Fibroblast of lung (primary cell): ENCODE measurements at regions not wholly inside any gene's neighbourhood (a gene's known extent, or its start where the extent isn't known, plus 50 kb on each side); places are given as distances from the start of the nearest gene placed in this dataset.

Experiments used
- DNase-seq, 2 donors: peaks; one replicate each; pipeline versions ENCODE4 v3.0.0 to v3.0.0-alpha.2; 2010; ENCODE audit warnings: low read depth in 2 of 2
- H2AFZ ChIP-seq: 2 replicates; pipeline ENCODE4 v1.5.1; 2012; ENCODE audit warnings: low read length, control low read depth, inconsistent platforms
- H3K27ac ChIP-seq: 2 replicates; pipeline ENCODE4 v1.5.1; 2011; ENCODE audit warnings: low read length, control low read depth; ENCODE audit not compliant: insufficient read depth
- H3K27me3 ChIP-seq: 2 replicates; pipeline ENCODE4 v1.5.1; 2011; ENCODE audit warnings: mild to moderate bottlenecking, low read length; ENCODE audit not compliant: control insufficient read depth, insufficient read depth
- H3K36me3 ChIP-seq: 2 replicates; pipeline ENCODE4 v1.5.1; 2011; ENCODE audit warnings: low read length; ENCODE audit not compliant: control insufficient read depth, insufficient read depth
- H3K4me1 ChIP-seq: 2 replicates; pipeline ENCODE4 v1.5.1; 2011; ENCODE audit warnings: low read length; ENCODE audit not compliant: control insufficient read depth, insufficient read depth; ENCODE audit errors: extremely low read depth
- H3K4me2 ChIP-seq: 2 replicates; pipeline ENCODE4 v1.5.1; 2011; ENCODE audit warnings: low read length, control low read depth; ENCODE audit not compliant: insufficient read depth; ENCODE audit errors: extremely low read depth
- H3K4me3 ChIP-seq, 4 experiments: fragments of 200-600 bp in 1 of 4; sonication (generic) in 1 of 4; replicated peaks in 1 of 4; 2 replicates each; pipeline ENCODE4 v1.5.1; 2011 to 2016; ENCODE audit warnings: low read length in 4 of 4, low read depth in 3 of 4, mild to moderate bottlenecking in 3 of 4, control low read depth in 2 of 4, inconsistent platforms in 1 of 4, mixed read lengths in 1 of 4; ENCODE audit not compliant: insufficient read depth in 1 of 4; ENCODE audit errors: control extremely low read depth in 1 of 4
- H3K79me2 ChIP-seq: 2 replicates; pipeline ENCODE4 v1.5.1; 2012; ENCODE audit warnings: mild to moderate bottlenecking, low read length, inconsistent platforms; ENCODE audit not compliant: control insufficient read depth, insufficient read depth
- H3K9ac ChIP-seq: 2 replicates; pipeline ENCODE4 v1.5.1; 2011; ENCODE audit warnings: mild to moderate bottlenecking, low read length, control low read depth; ENCODE audit not compliant: insufficient read depth
- H3K9me3 ChIP-seq: 2 replicates; pipeline ENCODE4 v1.5.1; 2012; ENCODE audit warnings: low read depth, low read length; ENCODE audit not compliant: control insufficient read depth, insufficient read depth
- H4K20me1 ChIP-seq: 2 replicates; pipeline ENCODE4 v1.5.1; 2011; ENCODE audit warnings: low read length; ENCODE audit not compliant: control insufficient read depth, insufficient read depth; ENCODE audit errors: extremely low read depth
- EZH2 ChIP-seq: IDR thresholded peaks from 2 replicates; pipeline ENCODE4 v1.5.1; 2012; ENCODE audit warnings: low read length, control low read depth, mild to moderate bottlenecking; ENCODE audit errors: missing control alignments
- TF ChIP-seq, protein P1 (sequence below), 2 donors: IDR thresholded peaks in 1 of 2; conservative IDR thresholded peaks in 1 of 2; 1 replicate in 1 of 2; 2 replicates in 1 of 2; pipeline ENCODE4 v1.5.1; 2011 to 2012; ENCODE audit warnings: low read length in 2 of 2, control low read depth in 1 of 2, inconsistent platforms in 1 of 2, low read depth in 1 of 2, mild to moderate bottlenecking in 1 of 2

DNA sequence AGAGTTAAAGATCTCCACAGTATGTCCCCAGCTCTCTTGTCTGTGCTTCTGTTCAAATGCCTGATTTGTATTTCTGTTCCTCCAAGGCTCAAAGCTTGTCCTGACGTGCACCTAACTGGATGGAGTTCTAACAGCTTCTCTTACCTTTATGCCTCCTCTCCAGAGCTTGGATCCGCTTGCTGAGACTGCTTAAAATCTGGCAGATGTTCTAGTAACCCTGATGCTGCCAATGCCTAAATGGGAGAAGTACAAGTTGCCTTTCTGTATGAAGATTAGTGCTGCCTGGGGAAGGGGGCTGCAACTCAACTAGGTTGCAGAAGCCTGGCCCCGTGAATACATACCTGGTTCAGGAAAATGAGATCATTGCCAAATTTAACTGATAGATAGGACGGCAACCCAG lies 354.5 kb upstream of the KCNMB2 start:
- TF ChIP-seq, protein P1, sequence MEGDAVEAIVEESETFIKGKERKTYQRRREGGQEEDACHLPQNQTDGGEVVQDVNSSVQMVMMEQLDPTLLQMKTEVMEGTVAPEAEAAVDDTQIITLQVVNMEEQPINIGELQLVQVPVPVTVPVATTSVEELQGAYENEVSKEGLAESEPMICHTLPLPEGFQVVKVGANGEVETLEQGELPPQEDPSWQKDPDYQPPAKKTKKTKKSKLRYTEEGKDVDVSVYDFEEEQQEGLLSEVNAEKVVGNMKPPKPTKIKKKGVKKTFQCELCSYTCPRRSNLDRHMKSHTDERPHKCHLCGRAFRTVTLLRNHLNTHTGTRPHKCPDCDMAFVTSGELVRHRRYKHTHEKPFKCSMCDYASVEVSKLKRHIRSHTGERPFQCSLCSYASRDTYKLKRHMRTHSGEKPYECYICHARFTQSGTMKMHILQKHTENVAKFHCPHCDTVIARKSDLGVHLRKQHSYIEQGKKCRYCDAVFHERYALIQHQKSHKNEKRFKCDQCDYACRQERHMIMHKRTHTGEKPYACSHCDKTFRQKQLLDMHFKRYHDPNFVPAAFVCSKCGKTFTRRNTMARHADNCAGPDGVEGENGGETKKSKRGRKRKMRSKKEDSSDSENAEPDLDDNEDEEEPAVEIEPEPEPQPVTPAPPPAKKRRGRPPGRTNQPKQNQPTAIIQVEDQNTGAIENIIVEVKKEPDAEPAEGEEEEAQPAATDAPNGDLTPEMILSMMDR (conservative IDR thresholded peaks at IDR 0.05 in 1 of 2, IDR thresholded peaks at IDR 0.05 in 1 of 2; ENCODE audit: low read depth in 1 of 2, low read length in 2 of 2), result no peak
- no peak for TF ChIP-seq EZH2
- Histone ChIP-seq H3K27ac (no peak overlapping the region), H3K27me3 (no peaks in the 10 kb centered on the region), H3K36me3 (no peaks in the 10 kb centered on the region), H3K9ac (no peak overlapping the region), H3K9me3 (no peaks in the 10 kb centered on the region), H2AFZ (peak overlapping the region; percentile 38), H3K4me1 (peaks cover 2% of the 10 kb centered on the region), H3K79me2 (no peaks in the 10 kb centered on the region), H3K4me3 (no peak overlapping the region), H3K4me2 (no peak overlapping the region), H4K20me1 (no peaks in the 10 kb centered on the region)
- DNase-seq, result no peak

DNA sequence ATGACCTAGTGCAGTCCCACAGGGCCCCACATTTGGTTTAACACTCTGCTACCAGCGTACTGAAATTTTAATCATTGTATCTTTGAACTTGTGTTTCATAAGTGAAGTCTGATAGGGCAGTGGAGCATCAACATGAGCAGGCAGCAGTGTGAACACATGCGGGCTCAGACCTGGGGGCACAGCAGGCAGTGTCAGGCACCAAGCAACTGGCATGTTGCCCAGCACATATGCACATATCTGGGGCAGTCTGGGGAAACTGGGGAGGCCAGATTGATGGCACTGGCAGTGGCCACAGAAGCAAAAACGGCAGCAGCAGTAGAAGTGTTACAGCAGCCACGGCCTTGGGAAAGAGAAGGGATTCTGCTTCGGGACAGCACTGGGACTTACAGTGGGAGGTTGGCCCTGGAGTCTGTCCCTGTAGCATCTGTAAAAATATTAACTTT lies 353.9 kb upstream of the KCNMB2 start:
- H3K9ac ChIP-seq, result no peak overlapping the region
- no peaks in the 10 kb centered on the region for H3K9me3 ChIP-seq
- no peak overlapping the region for H3K27ac ChIP-seq
- H2AFZ ChIP-seq, result peak overlapping the region; percentile 3
- no peak for DNase-seq
- no peaks in the 10 kb centered on the region for H3K79me2 ChIP-seq
- no peaks in the 10 kb centered on the region for H4K20me1 ChIP-seq
- no peak overlapping the region for H3K4me2 ChIP-seq
- H3K27me3 ChIP-seq, result no peaks in the 10 kb centered on the region
- H3K36me3 ChIP-seq, result no peaks in the 10 kb centered on the region
- peaks cover 2% of the 10 kb centered on the region for H3K4me1 ChIP-seq
- TF ChIP-seq EZH2, result no peak
- TF ChIP-seq, protein P1 (conservative IDR thresholded peaks at IDR 0.05 in 1 of 2, IDR thresholded peaks at IDR 0.05 in 1 of 2; ENCODE audit: low read depth in 1 of 2, low read length in 2 of 2), result no peak
- no peak overlapping the region for H3K4me3 ChIP-seq

DNA sequence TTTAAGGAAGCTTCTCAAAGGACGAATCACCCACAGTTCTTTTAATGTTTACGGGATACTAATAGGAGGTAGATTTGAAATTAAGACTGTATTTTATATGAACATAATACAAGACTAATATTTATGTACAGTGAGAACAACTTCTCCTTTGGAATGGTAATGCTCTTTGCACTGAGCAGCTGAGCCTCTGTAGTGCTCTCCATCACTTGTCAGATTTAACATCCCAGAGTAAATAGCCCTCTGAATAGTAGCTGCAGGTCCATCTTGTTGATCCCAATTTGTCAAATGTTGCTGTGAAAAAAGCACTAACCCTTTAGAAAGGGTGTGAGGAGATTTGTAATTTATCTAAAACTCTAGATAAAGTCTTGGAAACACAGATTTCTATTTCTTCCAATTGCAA lies 351.4 kb upstream of the KCNMB2 start:
- H3K9ac ChIP-seq, result no peak overlapping the region
- H3K4me1 ChIP-seq, result peaks cover 2% of the 10 kb centered on the region
- no peaks in the 10 kb centered on the region for H3K79me2 ChIP-seq
- no peak overlapping the region for H3K4me2 ChIP-seq
- no peak overlapping the region for H3K4me3 ChIP-seq
- no peaks in the 10 kb centered on the region for H3K36me3 ChIP-seq
- TF ChIP-seq, protein P1 (conservative IDR thresholded peaks at IDR 0.05 in 1 of 2, IDR thresholded peaks at IDR 0.05 in 1 of 2; ENCODE audit: low read depth in 1 of 2, low read length in 2 of 2), result no peak
- no peak for TF ChIP-seq EZH2
- H2AFZ ChIP-seq, result no peak overlapping the region
- H3K27ac ChIP-seq, result no peak overlapping the region
- H3K9me3 ChIP-seq, result no peaks in the 10 kb centered on the region
- no peaks in the 10 kb centered on the region for H3K27me3 ChIP-seq
- DNase-seq, result no peak
- H4K20me1 ChIP-seq, result no peaks in the 10 kb centered on the region
